Sigmoid colon (tissue), 6 donors: ENCODE measurements at regions not wholly inside any gene's neighbourhood (a gene's known extent, or its start where the extent isn't known, plus 50 kb on each side); places are given as distances from the start of the nearest gene placed in this dataset.

ENCODE experiments used
- DNase-seq: peaks from one replicate; pipeline ENCODE4 v3.0.0-alpha.2; 2019
- H3K27ac ChIP-seq, 4 donors: fragments of 200-600 bp; sonication (generic); one replicate each; pipeline ENCODE4 v1.5.1; 2016 to 2019; ENCODE audit warnings: mild to moderate bottlenecking in 1 of 4
- H3K27me3 ChIP-seq, 3 donors: fragments of 200-600 bp; sonication (generic); one replicate each; pipeline ENCODE4 v1.5.1; 2019; ENCODE audit warnings: mild to moderate bottlenecking in 1 of 3
- H3K36me3 ChIP-seq, 4 donors: fragments of 200-600 bp; sonication (generic); one replicate each; pipeline ENCODE4 v1.5.1; 2016 to 2019
- H3K4me1 ChIP-seq, 4 donors: fragments of 200-600 bp; sonication (generic); one replicate each; pipeline ENCODE4 v1.5.1; 2017 to 2019
- H3K4me3 ChIP-seq, 4 donors: fragments of 200-600 bp; sonication (generic); one replicate each; pipeline ENCODE4 v1.5.1; 2017 to 2019; ENCODE audit warnings: mild to moderate bottlenecking in 2 of 4, moderate library complexity in 1 of 4
- H3K9me3 ChIP-seq, 4 donors: fragments of 200-600 bp in 3 of 4; sonication (generic) in 3 of 4; one replicate each; pipeline versions ENCODE4 v1.5.1 to v1.6.1; 2013 to 2019
- CTCF ChIP-seq, 4 experiments: fragments of 450-650 bp in 3 of 4; fragments of 200-600 bp in 1 of 4; IDR thresholded peaks; one replicate each; pipeline ENCODE4 v1.5.1; 2016 to 2019; ENCODE audit warnings: antibody characterized with exemption in 4 of 4, mild to moderate bottlenecking in 3 of 4, moderate library complexity in 2 of 4
- EP300 ChIP-seq, 4 donors: sonication (generic); formaldehyde crosslinking; IDR thresholded peaks; one replicate each; pipeline ENCODE4 v1.6.1; 2017; ENCODE audit warnings: antibody characterized with exemption in 4 of 4
- POLR2A ChIP-seq, 2 donors: fragments of 450-650 bp; IDR thresholded peaks; one replicate each; pipeline ENCODE4 v1.6.1; 2016; ENCODE audit warnings: antibody characterized with exemption in 2 of 2, mild to moderate bottlenecking in 2 of 2, moderate library complexity in 2 of 2
- POLR2AphosphoS5 ChIP-seq, 4 donors: sonication (generic); formaldehyde crosslinking; IDR thresholded peaks; one replicate each; pipeline ENCODE4 v1.6.1; 2017; ENCODE audit warnings: antibody characterized with exemption in 4 of 4
- WGBS, 2 donors: extraction: QIAGEN DNeasy Blood & Tissue Kit; methylation state at CpG; one replicate each; pipeline ENCODE4 v1.1.7; 2013; 5-methylcytosine and 5-hydroxymethylcytosine counted together
- intact Hi-C: fragments of 100-400 bp; cut with DNase I; formaldehyde crosslinking; loops from one replicate; pipeline ENCODE4 v1.15.1; 2023
- donor health status: healthy with polysubstance abuse.
- donor health status: healthy.

DNA sequence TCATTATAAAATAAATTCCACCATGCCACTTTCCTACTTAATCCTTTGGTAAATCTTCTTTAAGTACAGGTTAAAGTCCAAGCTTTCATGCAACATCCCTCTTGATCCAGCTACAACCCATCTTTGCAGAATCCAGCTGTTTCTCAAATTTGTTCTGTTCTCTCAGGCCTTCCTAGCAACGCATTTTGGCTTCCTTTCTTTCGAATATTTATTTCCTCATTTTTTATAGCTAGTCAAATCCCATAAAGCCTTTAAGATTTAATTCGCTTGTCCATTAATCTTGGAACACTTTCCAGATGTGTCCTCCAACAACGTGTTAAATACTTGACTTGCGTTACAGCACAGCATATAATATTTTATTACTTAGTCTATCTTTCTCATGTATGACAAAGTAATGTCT, 600.1 kb upstream of the CHORDC1 start:
- H3K27ac ChIP-seq: no peak overlapping the region
- H3K4me1 ChIP-seq: no peaks in the 10 kb centered on the region
- H3K9me3 ChIP-seq: peaks cover 0 to 3% (median 0%) of the 10 kb centered on the region in 4 donors
- no peak for TF ChIP-seq CTCF (IDR thresholded peaks at IDR 0.05)
- no peaks in the 10 kb centered on the region for H3K36me3 ChIP-seq
- intact Hi-C loops: no loop called here
- DNase-seq: no peak
- H3K4me3 ChIP-seq: no peak overlapping the region
- H3K27me3 ChIP-seq: no peaks in the 10 kb centered on the region
- whole genome bisulfite sequencing, 2 donors: 75 to 78% methylated on average over 5 of the region's 5 CpGs

- TF ChIP-seq CTCF (IDR thresholded peaks at IDR 0.05): no peak
- no peak for TF ChIP-seq POLR2A (IDR thresholded peaks at IDR 0.05)
- no peak for TF ChIP-seq EP300 (IDR thresholded peaks at IDR 0.05)
- TF ChIP-seq POLR2AphosphoS5 (IDR thresholded peaks at IDR 0.05): no peak
Measured at GRCh38 chr11:90818196-90818745, 595.4 kb upstream of the CHORDC1 start.

GRCh38 chr11:90809581-90809980, 586.7 kb upstream of the CHORDC1 start:
- intact Hi-C loops: no loop called here
- TF ChIP-seq EP300 (IDR thresholded peaks at IDR 0.05) (no peak), CTCF (IDR thresholded peaks at IDR 0.05) (no peak), POLR2AphosphoS5 (IDR thresholded peaks at IDR 0.05) (no peak), POLR2A (IDR thresholded peaks at IDR 0.05) (no peak)
- Histone ChIP-seq H3K4me1 (no peaks in the 10 kb centered on the region), H3K36me3 (no peaks in the 10 kb centered on the region), H3K9me3 (peaks cover 0 to 3% (median 0%) of the 10 kb centered on the region in 4 donors), H3K27ac (no peak overlapping the region), H3K4me3 (no peak overlapping the region), H3K27me3 (no peaks in the 10 kb centered on the region)
- 78 to 85% methylated on average over 5 of the region's 5 CpGs for WGBS, 2 donors
- DNase-seq: no peak

More at GRCh38 chr11:90818196-90818745, 595.4 kb upstream of the CHORDC1 start:
- DNase-seq: no peak
- H3K4me3 ChIP-seq: no peak overlapping the region
- WGBS, 2 donors: 85 to 91% methylated on average over 1 of the region's 1 CpG
- peaks cover 0 to 5% (median 0%) of the 10 kb centered on the region in 4 donors for H3K9me3 ChIP-seq
- H3K4me1 ChIP-seq: no peaks in the 10 kb centered on the region
- H3K27me3 ChIP-seq: no peaks in the 10 kb centered on the region
- H3K27ac ChIP-seq: no peak overlapping the region
- no peaks in the 10 kb centered on the region for H3K36me3 ChIP-seq
- intact Hi-C loops: no loop called here

- Histone ChIP-seq H3K4me3 (no peak overlapping the region), H3K36me3 (no peaks in the 10 kb centered on the region), H3K27me3 (no peaks in the 10 kb centered on the region), H3K9me3 (no peaks in the 10 kb centered on the region), H3K27ac (no peak overlapping the region), H3K4me1 (no peaks in the 10 kb centered on the region)
- TF ChIP-seq CTCF (IDR thresholded peaks at IDR 0.05) (no peak), EP300 (IDR thresholded peaks at IDR 0.05) (no peak), POLR2A (IDR thresholded peaks at IDR 0.05) (no peak), POLR2AphosphoS5 (IDR thresholded peaks at IDR 0.05) (no peak)
- intact Hi-C loops: no loop called here
- DNase-seq: no peak
- WGBS, 2 donors: 72 to 87% methylated on average over 3 of the region's 3 CpGs
Measured at GRCh38 chr11:90805172-90805571, 582.3 kb upstream of the CHORDC1 start.

DNA sequence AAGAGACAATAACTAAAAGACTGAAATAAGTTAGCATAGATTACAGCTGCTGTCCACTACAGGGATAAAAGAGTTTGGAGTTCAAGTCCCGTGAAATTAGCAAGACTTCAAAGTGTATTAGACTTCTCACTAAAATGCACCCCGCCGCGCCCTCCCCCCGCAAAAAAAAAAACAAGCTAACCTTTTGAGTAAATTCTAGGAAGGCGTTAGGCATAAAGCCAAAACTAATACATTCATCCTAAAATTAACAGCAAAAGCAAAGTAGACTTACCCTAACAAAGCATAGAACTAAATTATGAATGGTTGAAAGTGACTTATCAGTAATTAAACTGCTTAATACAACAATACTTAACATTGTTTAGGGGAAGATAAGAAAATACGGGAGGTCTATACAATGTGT, 581.0 kb upstream of the CHORDC1 start:
- intact Hi-C loops: no loop called here

More for the DNA sequence above, 581.0 kb upstream of the CHORDC1 start:
- no peak overlapping the region for H3K27ac ChIP-seq
- 85 to 92% methylated on average over 7 of the region's 7 CpGs for WGBS, 2 donors
- no peaks in the 10 kb centered on the region for H3K27me3 ChIP-seq
- no peak overlapping the region for H3K4me3 ChIP-seq
- no peaks in the 10 kb centered on the region for H3K9me3 ChIP-seq
- H3K36me3 ChIP-seq: no peaks in the 10 kb centered on the region
- no peak for TF ChIP-seq CTCF (IDR thresholded peaks at IDR 0.05)
- TF ChIP-seq POLR2AphosphoS5 (IDR thresholded peaks at IDR 0.05): no peak
- no peak for TF ChIP-seq EP300 (IDR thresholded peaks at IDR 0.05)
- no peak for TF ChIP-seq POLR2A (IDR thresholded peaks at IDR 0.05)
- no peak for DNase-seq
- no peaks in the 10 kb centered on the region for H3K4me1 ChIP-seq
